ENCODE measurements at regions not wholly inside any gene's neighbourhood (a gene's known extent, or its start where the extent isn't known, plus 50 kb on each side); places are given as distances from the start of the nearest gene placed in this dataset.

DNA sequence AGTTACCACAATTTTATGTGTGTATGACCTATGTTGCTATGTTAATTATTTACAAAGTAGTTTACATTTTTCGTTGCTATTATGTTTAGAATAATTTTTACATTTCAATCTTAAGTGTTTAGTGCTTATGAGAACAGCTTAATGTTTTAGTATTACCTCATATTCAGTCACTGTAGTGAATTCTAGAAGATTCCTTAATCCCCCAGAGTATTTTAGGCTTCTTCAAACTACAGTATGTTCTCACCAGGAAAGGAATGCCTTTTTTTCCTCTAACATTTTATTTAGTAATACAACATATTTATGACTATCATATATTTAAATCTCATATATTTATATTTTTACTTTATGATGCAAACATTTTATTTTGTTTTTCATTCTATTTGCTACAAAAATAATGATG, 612.1 kb upstream of the KLHL1 start:
- TF ChIP-seq YY1 (IDR thresholded peaks at IDR 0.05; ENCODE audit: insufficient read depth, insufficient read length) (no peak), SUZ12 (IDR thresholded peaks at IDR 0.05; ENCODE audit: extremely low read depth, insufficient read depth, insufficient read length) (no peak), ZNF274 (IDR thresholded peaks at IDR 0.05; ENCODE audit: low read depth, low read length) (no peak)
